ENCODE measurements at regions not wholly inside any gene's neighbourhood (a gene's known extent, or its start where the extent isn't known, plus 50 kb on each side); places are given as distances from the start of the nearest gene placed in this dataset.

GRCh38 chr6:105649192-105649591, 246.3 kb upstream of the PREP start:
- no peak for TF ChIP-seq CTCF (conservative IDR thresholded peaks at IDR 0.05; ENCODE audit: low read depth in 2 of 2)
- no peak for TF ChIP-seq CREB1 (CRISPR knock-in tag; IDR thresholded peaks at IDR 0.05; ENCODE audit: low read depth)
- no peak for TF ChIP-seq POLR2AphosphoS5 (IDR thresholded peaks at IDR 0.05; ENCODE audit: low read depth)
- TF ChIP-seq, protein P1, sequence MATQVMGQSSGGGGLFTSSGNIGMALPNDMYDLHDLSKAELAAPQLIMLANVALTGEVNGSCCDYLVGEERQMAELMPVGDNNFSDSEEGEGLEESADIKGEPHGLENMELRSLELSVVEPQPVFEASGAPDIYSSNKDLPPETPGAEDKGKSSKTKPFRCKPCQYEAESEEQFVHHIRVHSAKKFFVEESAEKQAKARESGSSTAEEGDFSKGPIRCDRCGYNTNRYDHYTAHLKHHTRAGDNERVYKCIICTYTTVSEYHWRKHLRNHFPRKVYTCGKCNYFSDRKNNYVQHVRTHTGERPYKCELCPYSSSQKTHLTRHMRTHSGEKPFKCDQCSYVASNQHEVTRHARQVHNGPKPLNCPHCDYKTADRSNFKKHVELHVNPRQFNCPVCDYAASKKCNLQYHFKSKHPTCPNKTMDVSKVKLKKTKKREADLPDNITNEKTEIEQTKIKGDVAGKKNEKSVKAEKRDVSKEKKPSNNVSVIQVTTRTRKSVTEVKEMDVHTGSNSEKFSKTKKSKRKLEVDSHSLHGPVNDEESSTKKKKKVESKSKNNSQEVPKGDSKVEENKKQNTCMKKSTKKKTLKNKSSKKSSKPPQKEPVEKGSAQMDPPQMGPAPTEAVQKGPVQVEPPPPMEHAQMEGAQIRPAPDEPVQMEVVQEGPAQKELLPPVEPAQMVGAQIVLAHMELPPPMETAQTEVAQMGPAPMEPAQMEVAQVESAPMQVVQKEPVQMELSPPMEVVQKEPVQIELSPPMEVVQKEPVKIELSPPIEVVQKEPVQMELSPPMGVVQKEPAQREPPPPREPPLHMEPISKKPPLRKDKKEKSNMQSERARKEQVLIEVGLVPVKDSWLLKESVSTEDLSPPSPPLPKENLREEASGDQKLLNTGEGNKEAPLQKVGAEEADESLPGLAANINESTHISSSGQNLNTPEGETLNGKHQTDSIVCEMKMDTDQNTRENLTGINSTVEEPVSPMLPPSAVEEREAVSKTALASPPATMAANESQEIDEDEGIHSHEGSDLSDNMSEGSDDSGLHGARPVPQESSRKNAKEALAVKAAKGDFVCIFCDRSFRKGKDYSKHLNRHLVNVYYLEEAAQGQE (IDR thresholded peaks at IDR 0.05; ENCODE audit: unreplicated experiment), result no peak
